ENCODE measurements at regions not wholly inside any gene's neighbourhood (a gene's known extent, or its start where the extent isn't known, plus 50 kb on each side); places are given as distances from the start of the nearest gene placed in this dataset.

- H3K4me3 ChIP-seq (ENCODE audit: low read depth, low read length): no peak overlapping the region
- TF ChIP-seq CTCF (IDR thresholded peaks at IDR 0.05; ENCODE audit: low read depth, low read length, missing control alignments): no peak
- DNase-seq (ENCODE audit: low read depth): no peak
- in situ Hi-C loops (cut with HindIII; ENCODE audit: low sequenced_read_pairs): no loop called here
These were observed 153.3 kb upstream of the THSD7B start for GRCh38 chr2:136612079-136612478.

- TF ChIP-seq CTCF (IDR thresholded peaks at IDR 0.05; ENCODE audit: low read depth, low read length, missing control alignments): no peak
- DNase-seq (ENCODE audit: low read depth): no peak
- in situ Hi-C loops (cut with HindIII; ENCODE audit: low sequenced_read_pairs): no loop called here
- H3K4me3 ChIP-seq (ENCODE audit: low read depth, low read length): no peak overlapping the region
These were observed 153.9 kb upstream of the THSD7B start for GRCh38 chr2:136611451-136611850.

GRCh38 chr2:136582628-136583205, 182.6 kb upstream of the THSD7B start:
- no peak overlapping the region for H3K4me3 ChIP-seq (ENCODE audit: low read depth, low read length)
- no peak for DNase-seq (ENCODE audit: low read depth)
- in situ Hi-C loops (cut with HindIII; ENCODE audit: low sequenced_read_pairs): no loop called here
- no peak for TF ChIP-seq CTCF (IDR thresholded peaks at IDR 0.05; ENCODE audit: low read depth, low read length, missing control alignments)

- no peak for DNase-seq (ENCODE audit: low read depth)
- in situ Hi-C loops (cut with HindIII; ENCODE audit: low sequenced_read_pairs): loop anchor here (5.0 kb wide), 1 partner anchor 45 kb away; no protein-coding TSS in a partner anchor
- no peak for TF ChIP-seq CTCF (IDR thresholded peaks at IDR 0.05; ENCODE audit: low read depth, low read length, missing control alignments)
These were observed 193.0 kb upstream of the THSD7B start for GRCh38 chr2:136572335-136572734.

GRCh38 chr2:136557203-136557602, 208.1 kb upstream of the THSD7B start:
- no peak for TF ChIP-seq CTCF (IDR thresholded peaks at IDR 0.05; ENCODE audit: low read depth, low read length, missing control alignments)
- no peak overlapping the region for H3K4me3 ChIP-seq (ENCODE audit: low read depth, low read length)
- in situ Hi-C loops (cut with HindIII; ENCODE audit: low sequenced_read_pairs): no loop called here
- DNase-seq (ENCODE audit: low read depth): no peak

More at GRCh38 chr2:136572335-136572734, 193.0 kb upstream of the THSD7B start:
- no peak overlapping the region for H3K4me3 ChIP-seq (ENCODE audit: low read depth, low read length)

GRCh38 chr2:136550181-136550580, 215.2 kb upstream of the THSD7B start:
- in situ Hi-C loops (cut with HindIII; ENCODE audit: low sequenced_read_pairs): no loop called here
- DNase-seq (ENCODE audit: low read depth): no peak
- no peak overlapping the region for H3K4me3 ChIP-seq (ENCODE audit: low read depth, low read length)
- TF ChIP-seq CTCF (IDR thresholded peaks at IDR 0.05; ENCODE audit: low read depth, low read length, missing control alignments): no peak

Data from astrocyte of the cerebellum (primary cell).